ENCODE measurements at regions not wholly inside any gene's neighbourhood (a gene's known extent, or its start where the extent isn't known, plus 50 kb on each side); places are given as distances from the start of the nearest gene placed in this dataset.

DNA sequence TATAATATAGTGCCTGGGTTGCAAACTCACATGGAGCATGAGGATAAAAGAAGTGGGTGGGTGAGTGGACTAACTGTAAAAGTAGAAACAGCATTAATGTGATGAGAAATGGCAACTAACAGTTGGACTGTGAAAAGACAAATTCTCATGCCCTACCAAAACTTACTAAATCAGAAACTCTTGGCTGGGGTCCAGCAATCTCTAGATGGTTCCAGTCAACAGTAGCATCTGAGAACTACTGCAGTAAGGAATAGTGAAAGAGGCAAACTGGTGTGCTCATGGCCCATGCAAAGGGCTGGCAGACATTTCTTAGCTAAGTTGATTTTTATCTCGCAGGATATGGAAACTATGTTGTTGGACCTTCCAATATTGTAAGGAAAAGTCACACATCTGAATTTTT, 150.3 kb downstream of the PIK3R1 start:
- DNase-seq (ENCODE audit: low read depth), result no peak
- TF ChIP-seq, protein P1, sequence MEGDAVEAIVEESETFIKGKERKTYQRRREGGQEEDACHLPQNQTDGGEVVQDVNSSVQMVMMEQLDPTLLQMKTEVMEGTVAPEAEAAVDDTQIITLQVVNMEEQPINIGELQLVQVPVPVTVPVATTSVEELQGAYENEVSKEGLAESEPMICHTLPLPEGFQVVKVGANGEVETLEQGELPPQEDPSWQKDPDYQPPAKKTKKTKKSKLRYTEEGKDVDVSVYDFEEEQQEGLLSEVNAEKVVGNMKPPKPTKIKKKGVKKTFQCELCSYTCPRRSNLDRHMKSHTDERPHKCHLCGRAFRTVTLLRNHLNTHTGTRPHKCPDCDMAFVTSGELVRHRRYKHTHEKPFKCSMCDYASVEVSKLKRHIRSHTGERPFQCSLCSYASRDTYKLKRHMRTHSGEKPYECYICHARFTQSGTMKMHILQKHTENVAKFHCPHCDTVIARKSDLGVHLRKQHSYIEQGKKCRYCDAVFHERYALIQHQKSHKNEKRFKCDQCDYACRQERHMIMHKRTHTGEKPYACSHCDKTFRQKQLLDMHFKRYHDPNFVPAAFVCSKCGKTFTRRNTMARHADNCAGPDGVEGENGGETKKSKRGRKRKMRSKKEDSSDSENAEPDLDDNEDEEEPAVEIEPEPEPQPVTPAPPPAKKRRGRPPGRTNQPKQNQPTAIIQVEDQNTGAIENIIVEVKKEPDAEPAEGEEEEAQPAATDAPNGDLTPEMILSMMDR (IDR thresholded peaks at IDR 0.05; ENCODE audit: insufficient read depth, low read depth, low read length), result no peak
- H3K4me3 ChIP-seq (ENCODE audit: low read depth, low read length), result no peak overlapping the region

DNA sequence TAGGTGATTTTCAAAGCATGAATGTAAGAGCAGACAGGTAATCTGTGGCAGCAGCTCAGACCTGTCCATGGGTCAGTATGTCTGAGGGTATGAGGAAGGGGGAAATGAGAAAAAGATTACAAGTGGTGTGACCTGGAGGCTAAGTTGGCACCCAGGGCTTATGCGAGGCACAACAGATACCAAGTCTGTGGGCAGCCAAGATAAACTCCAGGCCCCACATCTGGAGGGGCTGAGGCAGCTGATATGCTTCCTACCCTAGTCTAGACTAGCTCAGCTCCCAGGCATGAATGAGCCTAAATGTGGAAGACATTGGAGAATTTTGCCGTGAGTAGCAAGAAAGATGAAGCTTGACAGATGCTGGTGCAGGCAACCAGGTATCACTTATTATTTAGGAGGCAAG, 151.7 kb downstream of the PIK3R1 start:
- no peak overlapping the region for H3K4me3 ChIP-seq (ENCODE audit: low read depth, low read length)

DNA sequence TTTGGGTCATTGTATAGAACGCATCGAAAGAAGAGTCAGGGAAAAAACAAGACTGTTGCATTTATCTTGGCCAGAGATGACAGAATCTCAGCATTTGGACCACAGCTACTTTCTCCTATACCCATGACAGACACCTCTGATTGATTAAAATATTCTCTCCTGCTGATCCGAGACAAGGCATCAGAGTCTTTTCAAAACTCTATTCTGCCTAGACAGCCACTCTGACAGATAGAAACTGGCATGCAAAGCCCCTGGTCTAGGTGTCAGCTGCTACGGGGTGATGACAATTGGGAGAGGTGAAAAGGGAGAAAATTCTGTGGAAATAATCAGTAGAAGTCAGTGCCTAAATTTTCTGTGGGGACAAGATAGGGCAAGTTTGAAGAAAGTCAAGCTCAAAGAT, 152.2 kb downstream of the PIK3R1 start:
- TF ChIP-seq, protein P1 (IDR thresholded peaks at IDR 0.05; ENCODE audit: insufficient read depth, low read depth, low read length), result no peak

More for the DNA sequence above, 151.7 kb downstream of the PIK3R1 start:
- DNase-seq (ENCODE audit: low read depth), result no peak
- TF ChIP-seq, protein P1 (IDR thresholded peaks at IDR 0.05; ENCODE audit: insufficient read depth, low read depth, low read length), result no peak

DNA sequence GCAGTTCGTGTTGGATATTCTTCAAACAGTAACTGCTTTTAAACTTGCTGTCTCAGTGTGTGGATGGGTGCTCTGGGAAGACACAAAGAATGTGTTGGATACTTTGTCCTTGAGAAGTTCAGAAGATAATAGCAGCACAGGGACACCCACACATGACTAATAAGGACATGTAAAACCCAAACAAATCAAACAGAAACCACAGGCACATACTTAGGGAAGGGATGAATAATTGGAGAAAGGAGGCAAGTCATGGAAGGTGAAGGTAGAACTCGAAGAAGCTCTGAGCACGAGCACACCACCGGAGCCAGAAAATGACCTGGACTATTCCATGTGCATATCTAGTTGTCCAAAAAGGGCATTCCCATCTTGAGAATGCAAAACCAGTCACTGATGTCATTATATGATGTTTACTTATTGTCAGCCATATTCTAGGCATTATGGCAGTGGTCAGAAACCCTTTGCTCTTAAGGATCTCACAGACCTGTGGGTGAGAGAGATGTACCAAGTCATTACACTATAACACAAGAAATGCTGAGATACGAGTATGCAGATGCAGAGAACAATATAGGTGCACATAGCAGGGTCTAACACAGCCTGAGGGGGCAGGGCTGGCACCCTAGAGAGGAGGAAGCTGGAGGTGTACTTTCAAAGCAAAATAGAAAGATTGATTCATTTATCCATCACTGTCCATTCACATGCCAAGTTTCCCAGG, 152.9 kb downstream of the PIK3R1 start:
- TF ChIP-seq, protein P1 (IDR thresholded peaks at IDR 0.05; ENCODE audit: insufficient read depth, low read depth, low read length), result no peak
- DNase-seq (ENCODE audit: low read depth), result no peak
- no peak overlapping the region for H3K4me3 ChIP-seq (ENCODE audit: low read depth, low read length)

More for the DNA sequence above, 152.2 kb downstream of the PIK3R1 start:
- H3K4me3 ChIP-seq (ENCODE audit: low read depth, low read length), result no peak overlapping the region
- no peak for DNase-seq (ENCODE audit: low read depth)

DNA sequence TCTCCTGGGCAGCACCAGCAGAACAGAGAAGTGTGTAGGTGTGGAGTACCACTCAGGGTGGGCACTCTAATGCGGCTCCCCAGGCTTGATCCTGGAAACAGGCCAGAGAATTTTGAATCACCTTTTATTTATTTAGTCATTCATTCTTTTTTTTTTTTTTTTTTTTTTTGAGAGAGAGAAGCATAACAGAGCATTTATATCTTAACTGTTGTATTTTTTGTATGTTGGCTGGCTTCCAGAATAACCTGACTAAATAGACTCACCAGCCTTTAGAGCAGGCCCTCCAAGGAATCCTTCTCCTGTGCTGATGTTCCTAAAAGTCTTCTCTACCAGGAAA, 153.4 kb downstream of the PIK3R1 start:
- no peak overlapping the region for H3K4me3 ChIP-seq (ENCODE audit: low read depth, low read length)
- TF ChIP-seq, protein P1 (IDR thresholded peaks at IDR 0.05; ENCODE audit: insufficient read depth, low read depth, low read length), result no peak
- DNase-seq (ENCODE audit: low read depth), result no peak

DNA sequence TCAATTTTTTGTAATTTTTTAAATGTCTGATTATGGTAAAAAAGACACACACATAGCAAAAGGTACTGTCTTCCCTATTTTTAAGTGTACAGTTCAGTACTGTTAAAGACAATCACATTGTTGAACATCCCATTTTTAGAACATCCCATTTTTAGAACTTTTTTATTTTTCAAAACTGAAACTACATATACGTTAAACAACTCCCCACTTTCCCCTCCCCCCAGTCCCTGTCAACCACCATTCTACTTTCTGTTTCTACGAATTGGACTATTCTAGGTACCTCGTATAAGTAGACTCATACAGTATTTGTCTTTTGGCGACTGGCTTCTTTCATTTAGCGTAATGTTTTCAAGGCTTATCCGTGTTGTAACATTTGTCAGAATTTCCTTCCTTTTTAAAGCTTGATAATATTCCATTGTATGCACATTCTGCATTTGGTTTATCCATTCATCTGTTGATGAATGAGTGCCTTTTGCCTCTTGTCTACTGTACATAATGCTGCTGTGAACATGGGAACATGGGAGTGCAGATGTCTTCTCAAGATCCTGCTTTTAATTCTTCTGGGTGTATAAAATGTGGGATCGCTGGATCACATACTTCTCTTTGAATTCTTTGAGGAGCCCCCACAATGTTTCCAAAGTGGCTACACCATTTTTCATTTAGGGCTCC, 154.0 kb downstream of the PIK3R1 start:
- H3K4me3 ChIP-seq (ENCODE audit: low read depth, low read length), result no peak overlapping the region
- TF ChIP-seq, protein P1 (IDR thresholded peaks at IDR 0.05; ENCODE audit: insufficient read depth, low read depth, low read length), result no peak
- DNase-seq (ENCODE audit: low read depth), result no peak

Measured in fibroblast of villous mesenchyme (primary cell).